PFSK-1 (cell line): ENCODE measurements at regions not wholly inside any gene's neighbourhood (a gene's known extent, or its start where the extent isn't known, plus 50 kb on each side); places are given as distances from the start of the nearest gene placed in this dataset.

Experiments
- POLR2AphosphoS5 ChIP-seq: IDR thresholded peaks from 2 replicates; pipeline ENCODE4 v1.6.1; 2012; ENCODE audit warnings: low read depth, mild to moderate bottlenecking, control low read depth, low read length, moderate library complexity
- SIN3A ChIP-seq: IDR thresholded peaks from 2 replicates; pipeline ENCODE4 v1.6.1; 2012; ENCODE audit warnings: mild to moderate bottlenecking, low read length, moderate library complexity, borderline replicate concordance; ENCODE audit not compliant: insufficient read depth
- TAF1 ChIP-seq: IDR thresholded peaks from 2 replicates; pipeline ENCODE4 v1.6.1; 2012; ENCODE audit warnings: low read length, control low read depth, borderline replicate concordance; ENCODE audit not compliant: insufficient read depth
- TF ChIP-seq, protein P1 (sequence below), 2 experiments: IDR thresholded peaks; 2 replicates each; pipeline versions ENCODE4 v1.6.1 to v1.8.0; 2011 to 2012; ENCODE audit warnings: low read depth in 2 of 2, low read length in 2 of 2, control low read depth in 1 of 2, inconsistent platforms in 1 of 2, mild to moderate bottlenecking in 1 of 2, moderate library complexity in 1 of 2; ENCODE audit not compliant: insufficient read depth in 1 of 2

DNA sequence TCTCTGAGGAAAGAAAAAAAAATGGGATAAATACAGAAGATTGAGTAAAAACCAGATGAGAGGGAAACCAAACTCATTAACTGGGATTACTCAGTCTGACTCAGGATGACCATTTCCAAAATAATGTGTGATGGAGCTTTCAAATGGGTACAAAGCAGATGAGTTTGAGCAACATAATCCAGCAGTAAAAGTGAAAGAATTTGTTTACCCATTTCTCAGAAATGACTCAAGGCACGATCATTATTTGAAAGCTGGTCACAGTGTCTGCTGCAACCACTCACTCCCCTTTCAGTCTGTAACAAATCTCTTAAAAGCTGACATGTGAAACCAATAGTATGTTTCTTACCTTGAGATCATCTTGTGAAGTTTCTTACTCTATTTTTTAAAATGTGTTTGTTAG is 104.7 kb upstream of the KLF14 start:
- TF ChIP-seq, protein P1, sequence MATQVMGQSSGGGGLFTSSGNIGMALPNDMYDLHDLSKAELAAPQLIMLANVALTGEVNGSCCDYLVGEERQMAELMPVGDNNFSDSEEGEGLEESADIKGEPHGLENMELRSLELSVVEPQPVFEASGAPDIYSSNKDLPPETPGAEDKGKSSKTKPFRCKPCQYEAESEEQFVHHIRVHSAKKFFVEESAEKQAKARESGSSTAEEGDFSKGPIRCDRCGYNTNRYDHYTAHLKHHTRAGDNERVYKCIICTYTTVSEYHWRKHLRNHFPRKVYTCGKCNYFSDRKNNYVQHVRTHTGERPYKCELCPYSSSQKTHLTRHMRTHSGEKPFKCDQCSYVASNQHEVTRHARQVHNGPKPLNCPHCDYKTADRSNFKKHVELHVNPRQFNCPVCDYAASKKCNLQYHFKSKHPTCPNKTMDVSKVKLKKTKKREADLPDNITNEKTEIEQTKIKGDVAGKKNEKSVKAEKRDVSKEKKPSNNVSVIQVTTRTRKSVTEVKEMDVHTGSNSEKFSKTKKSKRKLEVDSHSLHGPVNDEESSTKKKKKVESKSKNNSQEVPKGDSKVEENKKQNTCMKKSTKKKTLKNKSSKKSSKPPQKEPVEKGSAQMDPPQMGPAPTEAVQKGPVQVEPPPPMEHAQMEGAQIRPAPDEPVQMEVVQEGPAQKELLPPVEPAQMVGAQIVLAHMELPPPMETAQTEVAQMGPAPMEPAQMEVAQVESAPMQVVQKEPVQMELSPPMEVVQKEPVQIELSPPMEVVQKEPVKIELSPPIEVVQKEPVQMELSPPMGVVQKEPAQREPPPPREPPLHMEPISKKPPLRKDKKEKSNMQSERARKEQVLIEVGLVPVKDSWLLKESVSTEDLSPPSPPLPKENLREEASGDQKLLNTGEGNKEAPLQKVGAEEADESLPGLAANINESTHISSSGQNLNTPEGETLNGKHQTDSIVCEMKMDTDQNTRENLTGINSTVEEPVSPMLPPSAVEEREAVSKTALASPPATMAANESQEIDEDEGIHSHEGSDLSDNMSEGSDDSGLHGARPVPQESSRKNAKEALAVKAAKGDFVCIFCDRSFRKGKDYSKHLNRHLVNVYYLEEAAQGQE (IDR thresholded peaks at IDR 0.05; ENCODE audit: insufficient read depth in 1 of 2, low read depth in 2 of 2, low read length in 2 of 2) = no peak
- TF ChIP-seq SIN3A = no peak
- no peak for TF ChIP-seq POLR2AphosphoS5
- TF ChIP-seq TAF1 = no peak
